GM18498 (cell line): ENCODE measurements at regions not wholly inside any gene's neighbourhood (a gene's known extent, or its start where the extent isn't known, plus 50 kb on each side); places are given as distances from the start of the nearest gene placed in this dataset.
"Not testable (repeated sequence)": the region's sequence is repeated elsewhere in the genome, so short reads cannot be mapped to it uniquely, and the experiment has no call there.

ENCODE experiments used
- ATAC-seq: cut with Tn5 transposase; IDR thresholded peaks from one replicate; pipeline ENCODE4 v1.9.1; 2021; ENCODE audit warnings: mild to moderate bottlenecking, moderate library complexity; ENCODE audit not compliant: unreplicated experiment

- ATAC-seq: no peak
These were observed 811.9 kb upstream of the PCDH7 start for GRCh38 chr4:29908276-29908675.

DNA sequence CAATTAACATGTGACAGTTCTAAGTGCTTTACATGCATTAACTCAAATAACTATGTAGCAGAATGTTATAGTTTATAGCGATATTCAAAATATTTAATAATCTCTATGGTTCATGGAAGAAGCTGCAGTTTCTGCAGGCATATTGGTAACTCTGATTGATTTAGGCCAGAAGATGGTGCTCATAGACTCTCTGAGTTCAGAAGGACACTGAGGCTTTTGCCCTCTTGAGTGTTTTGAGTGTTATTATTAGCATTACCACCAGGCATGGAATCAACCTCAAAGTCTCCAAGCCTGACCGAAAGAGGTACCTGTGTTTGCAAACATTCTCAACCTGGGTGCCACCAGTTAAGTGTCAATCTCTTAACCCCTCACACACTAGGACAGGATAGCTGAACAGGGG, 792.3 kb upstream of the PCDH7 start:
- ATAC-seq: no peak

- ATAC-seq: no peak
These were observed 771.7 kb upstream of the PCDH7 start for GRCh38 chr4:29948451-29948850.

DNA sequence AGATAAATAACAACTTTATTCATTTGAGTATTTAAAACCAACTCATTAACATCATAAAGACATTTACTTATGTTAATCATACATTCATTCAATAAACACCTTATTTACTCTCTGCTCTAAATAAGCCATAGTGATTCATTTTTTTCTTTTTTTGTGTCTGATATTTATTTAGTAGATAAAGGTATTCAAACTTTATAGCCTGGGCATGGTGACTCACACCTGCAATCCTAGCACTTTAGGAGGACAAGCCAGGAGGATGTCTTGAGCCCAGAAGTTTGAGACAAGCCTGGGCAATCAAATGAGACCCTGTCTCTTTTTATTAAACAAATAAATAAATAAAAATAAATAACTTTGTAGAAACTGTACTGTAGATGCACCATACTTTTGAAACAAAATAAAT, 771.3 kb upstream of the PCDH7 start:
- no peak for ATAC-seq

- no peak for ATAC-seq
These were observed 753.8 kb upstream of the PCDH7 start for GRCh38 chr4:29966386-29966785.

- no peak for ATAC-seq
These were observed 749.5 kb upstream of the PCDH7 start for GRCh38 chr4:29970626-29971025.

GRCh38 chr4:29972121-29972520, 748.0 kb upstream of the PCDH7 start:
- ATAC-seq: no peak

DNA sequence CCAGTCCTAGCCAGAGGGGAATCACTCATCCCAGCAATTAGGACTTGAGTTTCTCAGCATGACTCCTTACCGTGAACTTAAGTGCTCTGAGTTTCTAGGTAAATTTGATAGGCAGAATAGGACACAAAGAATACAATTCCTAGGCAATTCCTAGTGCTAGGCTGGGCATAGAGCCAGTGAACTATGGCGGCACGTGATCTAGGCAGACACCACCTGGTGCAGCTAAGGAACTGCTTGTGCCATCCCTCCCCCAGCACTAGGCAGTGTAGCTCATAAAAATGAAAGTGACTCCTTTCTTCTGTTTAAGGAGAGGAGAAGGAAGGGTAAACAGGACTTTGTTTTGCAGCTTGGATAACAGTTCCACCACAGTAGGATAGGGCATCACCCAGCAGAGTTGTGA, 736.3 kb upstream of the PCDH7 start:
- ATAC-seq: no peak

DNA sequence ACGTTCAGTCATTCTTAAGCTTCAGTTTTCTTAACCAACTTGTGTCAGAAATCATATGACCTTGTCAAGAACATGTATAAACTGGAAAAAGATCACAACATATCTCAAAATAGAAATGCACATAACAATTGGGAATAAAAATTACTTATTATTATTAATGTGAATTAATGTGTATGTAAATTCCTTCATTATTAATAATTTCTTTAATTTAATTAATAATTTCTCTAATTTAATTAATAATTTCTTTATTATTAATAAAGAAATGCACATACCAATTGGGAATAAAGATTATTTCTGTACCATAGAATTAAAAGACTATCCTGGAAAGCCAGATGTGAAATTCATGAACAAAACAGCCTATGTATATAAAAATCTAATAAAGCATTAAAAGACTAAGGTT, 718.5 kb upstream of the PCDH7 start:
- no peak for ATAC-seq

DNA sequence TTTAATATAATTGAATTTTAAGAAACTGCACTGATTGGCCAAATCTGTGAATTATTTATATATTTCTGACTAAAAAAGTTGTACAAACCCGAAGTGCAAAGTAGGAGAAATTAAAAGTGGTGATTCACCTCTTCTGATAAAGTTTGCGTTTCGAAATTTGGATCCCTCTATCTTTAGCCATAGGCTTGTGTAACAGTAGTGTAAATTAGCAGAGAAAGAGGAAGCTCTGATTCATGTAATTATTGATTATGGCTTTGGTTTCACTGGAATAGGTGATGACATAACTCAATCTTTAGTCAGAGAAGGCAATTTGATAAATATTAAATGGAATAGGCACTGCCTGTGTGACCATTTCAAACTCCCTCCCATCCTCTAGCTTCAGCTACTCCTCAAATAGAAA, 717.8 kb upstream of the PCDH7 start:
- no peak for ATAC-seq

DNA sequence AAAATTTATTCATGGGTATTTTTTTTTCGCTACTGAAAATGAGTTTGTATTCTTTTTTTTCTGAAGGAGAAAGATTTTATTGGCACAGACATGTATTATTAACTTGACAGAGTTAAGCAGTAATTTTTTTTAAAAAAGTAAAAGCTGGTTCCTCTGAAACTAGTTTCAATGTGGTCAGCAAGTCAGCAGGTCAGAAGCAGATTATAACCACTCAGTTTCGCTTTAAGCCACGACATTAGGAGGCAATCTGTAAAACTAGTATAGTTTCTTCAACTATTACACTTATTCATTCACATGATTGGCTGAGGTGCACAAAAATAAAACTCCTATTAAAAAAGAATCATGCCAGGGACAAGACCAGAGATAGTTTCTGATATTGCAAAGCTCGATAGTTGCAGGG, 714.2 kb upstream of the PCDH7 start:
- no peak for ATAC-seq

- no peak for ATAC-seq
These were observed 695.6 kb upstream of the PCDH7 start for GRCh38 chr4:30024526-30024925.

GRCh38 chr4:30028826-30029225, 691.3 kb upstream of the PCDH7 start:
- no peak for ATAC-seq

DNA sequence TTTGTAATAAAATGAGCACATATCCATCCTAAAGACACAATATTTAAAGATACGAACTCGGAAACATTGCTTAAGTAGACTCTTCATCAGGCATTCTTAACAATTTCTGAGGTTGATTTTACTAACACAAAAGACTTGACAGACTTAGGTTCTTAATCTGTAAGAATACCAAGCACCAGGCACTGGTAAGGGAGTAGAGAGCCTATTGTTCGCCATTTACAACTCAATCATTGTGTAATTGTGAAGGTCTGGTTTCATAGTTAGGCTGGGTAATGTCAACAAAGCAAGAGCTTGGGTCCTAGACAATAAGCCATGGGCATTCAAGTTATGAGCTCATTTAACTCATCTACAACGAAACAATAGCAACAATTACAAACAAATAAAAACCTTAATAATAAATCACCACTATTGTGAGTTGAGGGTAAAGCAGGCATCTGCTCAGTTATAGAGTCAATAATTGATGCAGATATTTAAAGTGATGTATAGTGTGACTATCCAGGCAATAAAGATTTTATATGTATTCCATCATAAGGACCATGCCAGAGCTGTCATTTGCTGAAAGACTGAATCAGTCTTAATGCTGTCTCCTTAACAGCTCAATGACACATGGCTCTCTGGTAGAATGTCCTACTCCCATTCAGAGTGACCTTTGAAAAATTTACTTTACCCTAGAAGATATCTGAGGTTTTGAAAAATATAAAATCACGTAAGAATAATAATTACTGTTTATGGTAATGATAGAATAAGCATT, 664.0 kb upstream of the PCDH7 start:
- no peak for ATAC-seq

GRCh38 chr4:30068234-30068633, 651.9 kb upstream of the PCDH7 start:
- no peak for ATAC-seq

- no peak for ATAC-seq
These were observed 647.0 kb upstream of the PCDH7 start for GRCh38 chr4:30073011-30073710.

- not testable (repeated sequence) for ATAC-seq
These were observed 627.6 kb upstream of the PCDH7 start for GRCh38 chr4:30092420-30093128.

DNA sequence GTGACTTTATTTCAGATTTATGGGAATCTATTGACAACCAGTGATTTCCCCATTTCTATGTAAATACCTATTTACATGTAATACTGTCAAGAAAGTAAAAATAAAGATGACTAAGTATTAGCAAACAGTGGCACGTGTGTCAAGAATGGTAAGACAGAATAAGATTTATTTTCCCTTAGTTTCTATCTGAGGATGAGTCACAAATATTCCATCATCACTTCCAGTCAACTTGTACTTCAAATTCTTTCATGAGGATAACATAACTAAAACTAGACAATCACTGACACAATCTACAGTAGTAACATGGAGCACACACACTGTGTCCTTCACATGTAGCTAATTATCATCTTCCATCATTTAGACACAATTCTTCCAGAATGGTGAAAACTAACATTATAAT, 625.3 kb upstream of the PCDH7 start:
- ATAC-seq: no peak

GRCh38 chr4:30103455-30103854, 616.7 kb upstream of the PCDH7 start:
- no peak for ATAC-seq

- ATAC-seq: no peak
These were observed 603.8 kb upstream of the PCDH7 start for GRCh38 chr4:30116401-30116800.

DNA sequence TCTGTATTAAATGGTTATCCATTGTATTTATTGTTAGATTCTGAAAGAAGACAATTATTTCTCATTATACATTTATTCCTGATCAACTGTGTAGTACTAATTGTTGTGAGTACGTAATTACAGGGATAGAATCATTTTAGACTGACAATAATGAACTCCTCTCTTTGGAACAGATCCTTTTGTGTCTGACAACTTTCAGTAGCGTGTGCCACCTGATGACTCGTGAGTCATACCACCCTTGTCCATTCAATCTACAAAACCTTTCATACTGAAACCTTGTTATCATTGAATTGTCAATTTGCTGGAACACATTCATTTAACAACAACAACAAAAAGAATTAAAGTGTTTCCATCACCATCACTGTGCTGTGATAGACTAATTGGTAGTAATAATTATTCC, 602.7 kb upstream of the PCDH7 start:
- ATAC-seq: no peak

DNA sequence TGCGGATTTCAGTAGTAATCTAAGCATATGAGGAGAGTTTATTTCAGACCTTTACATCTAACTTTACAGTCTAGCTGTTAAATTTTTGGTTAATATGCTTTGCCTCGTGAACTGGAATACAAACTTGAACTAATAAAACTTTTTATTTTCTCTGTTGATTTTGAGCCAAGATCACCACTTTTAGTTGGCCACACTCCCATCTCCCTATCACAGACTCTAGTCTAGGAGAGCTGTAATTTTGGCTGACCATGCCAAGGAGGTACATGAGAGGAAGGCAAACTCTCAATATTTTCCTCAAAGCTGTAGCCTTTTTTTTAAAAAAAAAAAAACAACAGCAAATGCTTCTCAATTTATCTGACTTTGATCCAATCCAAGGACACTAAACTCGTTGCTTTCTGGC, 597.5 kb upstream of the PCDH7 start:
- ATAC-seq: no peak
